ENCODE measurements at regions not wholly inside any gene's neighbourhood (a gene's known extent, or its start where the extent isn't known, plus 50 kb on each side); places are given as distances from the start of the nearest gene placed in this dataset.
"Not testable (repeated sequence)": the region's sequence is repeated elsewhere in the genome, so short reads cannot be mapped to it uniquely, and the experiment has no call there.

DNA sequence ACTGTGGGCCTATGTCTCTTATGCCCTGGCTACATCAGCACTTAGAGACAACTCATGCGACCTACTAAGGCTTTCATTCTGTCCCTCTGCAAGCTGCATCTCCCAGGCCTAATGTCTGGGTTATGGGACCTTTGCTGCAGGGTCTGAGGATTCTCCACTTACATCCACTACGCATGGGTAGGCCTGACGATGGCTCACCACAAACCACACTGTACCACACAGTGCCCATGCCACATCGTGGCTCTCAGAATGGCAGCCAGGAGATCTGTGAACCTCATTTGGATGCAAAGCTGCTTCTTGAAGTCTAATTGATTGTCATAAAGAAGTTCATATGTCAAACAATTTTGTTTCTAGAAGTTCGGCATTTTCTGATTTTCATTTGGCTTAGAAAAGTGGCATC is 84.6 kb upstream of the BEND4 start:
- Histone ChIP-seq H3K27me3 (ENCODE audit: control insufficient read depth, insufficient read depth, low read length) (no peaks in the 10 kb centered on the region), H3K36me3 (ENCODE audit: control insufficient read depth, insufficient read depth, low read length) (no peaks in the 10 kb centered on the region), H3K4me3 (ENCODE audit: low read depth, low read length) (no peak overlapping the region)
- ChIA-PET CTCF (no interaction called here), POLR2A (no interaction called here)
- DNase-seq (ENCODE audit: low read depth): no peak
- TF ChIP-seq, protein P1, sequence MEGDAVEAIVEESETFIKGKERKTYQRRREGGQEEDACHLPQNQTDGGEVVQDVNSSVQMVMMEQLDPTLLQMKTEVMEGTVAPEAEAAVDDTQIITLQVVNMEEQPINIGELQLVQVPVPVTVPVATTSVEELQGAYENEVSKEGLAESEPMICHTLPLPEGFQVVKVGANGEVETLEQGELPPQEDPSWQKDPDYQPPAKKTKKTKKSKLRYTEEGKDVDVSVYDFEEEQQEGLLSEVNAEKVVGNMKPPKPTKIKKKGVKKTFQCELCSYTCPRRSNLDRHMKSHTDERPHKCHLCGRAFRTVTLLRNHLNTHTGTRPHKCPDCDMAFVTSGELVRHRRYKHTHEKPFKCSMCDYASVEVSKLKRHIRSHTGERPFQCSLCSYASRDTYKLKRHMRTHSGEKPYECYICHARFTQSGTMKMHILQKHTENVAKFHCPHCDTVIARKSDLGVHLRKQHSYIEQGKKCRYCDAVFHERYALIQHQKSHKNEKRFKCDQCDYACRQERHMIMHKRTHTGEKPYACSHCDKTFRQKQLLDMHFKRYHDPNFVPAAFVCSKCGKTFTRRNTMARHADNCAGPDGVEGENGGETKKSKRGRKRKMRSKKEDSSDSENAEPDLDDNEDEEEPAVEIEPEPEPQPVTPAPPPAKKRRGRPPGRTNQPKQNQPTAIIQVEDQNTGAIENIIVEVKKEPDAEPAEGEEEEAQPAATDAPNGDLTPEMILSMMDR (IDR thresholded peaks at IDR 0.05; ENCODE audit: insufficient read depth, low read depth, low read length): no peak

DNA sequence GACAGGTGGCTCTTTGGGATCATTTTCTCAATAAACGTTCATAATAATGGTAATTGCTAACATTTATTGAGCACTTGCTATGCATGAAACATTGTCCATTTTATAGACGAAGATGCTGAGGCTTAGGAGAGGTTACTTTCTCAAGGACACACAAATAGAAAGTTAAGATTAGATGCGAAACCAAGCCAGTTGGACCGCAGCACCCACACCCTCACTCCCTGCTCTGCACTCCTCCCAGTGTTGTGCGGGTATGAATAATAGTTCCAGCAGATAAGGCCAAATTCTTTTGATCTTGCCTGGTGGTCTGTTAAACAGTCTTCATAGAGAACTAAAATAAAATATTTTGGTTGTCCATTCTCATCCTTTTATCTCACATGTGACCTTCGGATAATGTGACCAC is 85.0 kb upstream of the BEND4 start:
- CTCF ChIA-PET: no interaction called here
- TF ChIP-seq, protein P1 (IDR thresholded peaks at IDR 0.05; ENCODE audit: insufficient read depth, low read depth, low read length): no peak
- H3K27me3 ChIP-seq (ENCODE audit: control insufficient read depth, insufficient read depth, low read length): no peaks in the 10 kb centered on the region
- DNase-seq (ENCODE audit: low read depth): no peak
- H3K36me3 ChIP-seq (ENCODE audit: control insufficient read depth, insufficient read depth, low read length): no peaks in the 10 kb centered on the region
- no peak overlapping the region for H3K4me3 ChIP-seq (ENCODE audit: low read depth, low read length)
- POLR2A ChIA-PET: no interaction called here

DNA sequence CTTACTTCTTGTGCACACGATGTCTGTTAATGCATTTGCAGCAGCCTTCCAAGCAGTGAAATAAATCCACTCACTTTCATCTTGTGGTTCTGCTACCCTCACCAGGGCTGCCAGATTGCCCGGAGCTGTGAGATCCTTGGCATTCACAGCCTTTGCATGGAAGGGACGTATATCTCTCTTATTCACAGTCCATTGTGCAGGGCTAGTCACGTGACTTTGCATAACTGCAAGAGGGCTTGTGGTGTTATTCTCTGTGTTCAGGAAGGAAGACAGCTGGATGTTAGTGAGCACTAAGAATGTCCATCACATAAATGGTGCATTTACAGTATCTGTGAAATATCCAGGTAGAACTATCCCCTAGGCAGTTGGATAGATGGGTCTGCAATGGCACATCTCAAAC is 96.5 kb upstream of the BEND4 start:
- no peak overlapping the region for H3K4me3 ChIP-seq (ENCODE audit: low read depth, low read length)
- POLR2A ChIA-PET: no interaction called here
- CTCF ChIA-PET: no interaction called here
- H3K36me3 ChIP-seq (ENCODE audit: control insufficient read depth, insufficient read depth, low read length): no peaks in the 10 kb centered on the region
- no peak for DNase-seq (ENCODE audit: low read depth)
- TF ChIP-seq, protein P1 (IDR thresholded peaks at IDR 0.05; ENCODE audit: insufficient read depth, low read depth, low read length): no peak
- H3K27me3 ChIP-seq (ENCODE audit: control insufficient read depth, insufficient read depth, low read length): no peaks in the 10 kb centered on the region

DNA sequence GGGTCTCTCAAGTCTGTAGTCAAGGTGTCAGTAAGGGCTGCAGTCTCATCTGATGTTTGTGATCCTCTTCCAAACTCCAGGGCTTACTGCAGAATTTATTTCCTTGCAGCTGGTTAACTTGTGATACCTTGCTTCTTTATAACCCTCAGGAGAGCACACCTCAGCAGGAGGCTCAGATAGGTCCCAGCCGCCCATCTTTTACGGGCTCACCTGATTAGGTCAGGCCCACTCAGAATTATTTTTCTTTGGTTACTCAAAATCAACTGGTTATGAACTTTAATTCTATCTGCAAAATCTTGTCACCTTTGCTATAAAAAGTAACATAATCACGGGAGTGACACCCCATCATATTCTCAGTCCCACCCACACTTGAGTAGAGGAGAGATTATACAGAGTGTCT is 99.9 kb upstream of the BEND4 start:
- no peak overlapping the region for H3K4me3 ChIP-seq (ENCODE audit: low read depth, low read length)
- no peak for DNase-seq (ENCODE audit: low read depth)
- no peaks in the 10 kb centered on the region for H3K27me3 ChIP-seq (ENCODE audit: control insufficient read depth, insufficient read depth, low read length)
- ChIA-PET POLR2A (no interaction called here), CTCF (no interaction called here)
- TF ChIP-seq, protein P1 (IDR thresholded peaks at IDR 0.05; ENCODE audit: insufficient read depth, low read depth, low read length): no peak
- no peaks in the 10 kb centered on the region for H3K36me3 ChIP-seq (ENCODE audit: control insufficient read depth, insufficient read depth, low read length)

DNA sequence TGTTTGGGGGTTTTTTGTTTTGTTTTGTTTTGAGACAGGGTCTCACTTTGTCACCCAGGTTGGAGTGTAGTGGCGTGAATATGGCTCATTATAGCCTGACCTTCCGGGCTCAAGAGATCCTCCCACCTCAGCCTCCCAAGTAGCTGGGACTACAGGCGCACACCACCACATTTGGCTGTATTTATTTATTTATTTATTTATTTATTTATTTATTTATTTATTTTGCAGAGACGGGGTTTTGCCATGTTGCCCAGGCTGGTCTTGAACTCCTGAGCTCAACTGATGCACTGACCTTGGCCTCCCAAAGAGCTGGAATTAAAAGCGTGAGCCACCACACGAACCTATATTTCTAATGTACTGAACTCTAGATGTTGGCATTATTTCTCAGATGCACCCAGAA is 105.2 kb upstream of the BEND4 start:
- H3K27me3 ChIP-seq (ENCODE audit: control insufficient read depth, insufficient read depth, low read length); H3K36me3 ChIP-seq (ENCODE audit: control insufficient read depth, insufficient read depth, low read length); POLR2A ChIA-PET; DNase-seq (ENCODE audit: low read depth); H3K4me3 ChIP-seq (ENCODE audit: low read depth, low read length): not testable (repeated sequence)
- CTCF ChIA-PET: interaction anchor here (0.6 kb wide), 1 partner anchor 1048 kb away, joined by 3 read pairs; no protein-coding TSS in a partner anchor

DNA sequence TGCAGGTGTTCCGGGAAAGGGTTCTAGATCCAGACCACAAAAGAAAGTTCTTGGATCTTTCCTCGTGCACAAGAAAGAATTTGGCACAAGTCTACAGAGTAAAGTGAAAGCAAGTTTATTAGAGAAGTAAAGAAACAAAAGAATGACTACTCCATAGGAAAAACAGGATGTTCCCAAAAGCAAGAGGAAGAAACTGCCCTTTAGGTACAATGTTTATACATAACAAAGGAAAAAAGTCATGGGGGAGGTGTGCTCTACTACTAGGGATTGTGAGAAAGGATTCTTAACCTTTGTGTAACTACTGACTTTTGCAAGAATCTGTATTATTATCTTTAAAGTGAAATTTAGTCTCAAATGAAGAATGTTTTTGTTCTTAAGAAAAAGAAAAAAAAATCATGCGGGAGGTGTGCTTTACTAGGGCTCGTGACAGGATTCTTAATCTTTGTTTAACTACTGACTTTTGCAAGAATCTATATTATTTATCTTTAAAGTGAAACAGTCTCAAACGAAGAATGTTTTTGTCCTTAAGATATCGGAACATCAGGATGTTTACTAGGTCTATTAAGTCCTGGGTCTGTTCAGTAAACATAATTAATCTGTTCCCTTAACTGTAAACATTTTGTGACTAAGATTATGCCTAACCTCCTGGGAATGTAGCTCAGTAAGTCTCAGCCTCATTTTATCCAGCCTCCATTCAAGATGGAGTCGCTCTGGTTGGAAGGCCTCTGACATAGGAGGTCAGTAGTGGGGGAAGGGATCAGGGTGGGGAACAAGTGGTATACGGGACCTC is 110.4 kb upstream of the BEND4 start:
- Histone ChIP-seq H3K36me3 (ENCODE audit: control insufficient read depth, insufficient read depth, low read length) (no peaks in the 10 kb centered on the region), H3K4me3 (ENCODE audit: low read depth, low read length) (no peak overlapping the region), H3K27me3 (ENCODE audit: control insufficient read depth, insufficient read depth, low read length) (no peaks in the 10 kb centered on the region)
- CTCF ChIA-PET: no interaction called here
- POLR2A ChIA-PET: no interaction called here
- TF ChIP-seq, protein P1 (IDR thresholded peaks at IDR 0.05; ENCODE audit: insufficient read depth, low read depth, low read length): no peak
- DNase-seq (ENCODE audit: low read depth): no peak
